ENCODE measurements at regions not wholly inside any gene's neighbourhood (a gene's known extent, or its start where the extent isn't known, plus 50 kb on each side); places are given as distances from the start of the nearest gene placed in this dataset.

DNA sequence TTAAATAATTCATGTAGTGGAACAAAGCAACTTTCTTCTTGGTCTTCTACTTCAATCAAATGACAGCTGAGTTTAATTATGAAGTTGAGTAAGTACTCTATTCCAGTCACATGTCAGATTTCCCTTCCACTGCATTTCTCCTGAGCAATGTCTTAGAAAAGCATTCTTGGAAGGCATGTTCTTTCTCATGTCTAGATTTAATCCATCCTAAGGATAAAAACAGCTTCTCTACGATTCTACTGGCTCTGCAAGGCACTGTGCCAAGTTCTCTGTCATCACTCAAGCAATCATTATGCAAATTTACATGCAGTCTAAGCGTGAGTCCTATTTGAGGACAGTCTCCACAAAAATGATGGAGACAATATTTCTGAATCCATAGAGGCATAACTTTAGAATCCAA, 142.4 kb downstream of the YIPF5 start:
- TF ChIP-seq, protein P1, sequence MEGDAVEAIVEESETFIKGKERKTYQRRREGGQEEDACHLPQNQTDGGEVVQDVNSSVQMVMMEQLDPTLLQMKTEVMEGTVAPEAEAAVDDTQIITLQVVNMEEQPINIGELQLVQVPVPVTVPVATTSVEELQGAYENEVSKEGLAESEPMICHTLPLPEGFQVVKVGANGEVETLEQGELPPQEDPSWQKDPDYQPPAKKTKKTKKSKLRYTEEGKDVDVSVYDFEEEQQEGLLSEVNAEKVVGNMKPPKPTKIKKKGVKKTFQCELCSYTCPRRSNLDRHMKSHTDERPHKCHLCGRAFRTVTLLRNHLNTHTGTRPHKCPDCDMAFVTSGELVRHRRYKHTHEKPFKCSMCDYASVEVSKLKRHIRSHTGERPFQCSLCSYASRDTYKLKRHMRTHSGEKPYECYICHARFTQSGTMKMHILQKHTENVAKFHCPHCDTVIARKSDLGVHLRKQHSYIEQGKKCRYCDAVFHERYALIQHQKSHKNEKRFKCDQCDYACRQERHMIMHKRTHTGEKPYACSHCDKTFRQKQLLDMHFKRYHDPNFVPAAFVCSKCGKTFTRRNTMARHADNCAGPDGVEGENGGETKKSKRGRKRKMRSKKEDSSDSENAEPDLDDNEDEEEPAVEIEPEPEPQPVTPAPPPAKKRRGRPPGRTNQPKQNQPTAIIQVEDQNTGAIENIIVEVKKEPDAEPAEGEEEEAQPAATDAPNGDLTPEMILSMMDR (IDR thresholded peaks at IDR 0.05) = no peak
- TF ChIP-seq ZFX (IDR thresholded peaks at IDR 0.05; ENCODE audit: borderline replicate concordance) = no peak

All from 22Rv1 (cell line).